ENCODE measurements at regions not wholly inside any gene's neighbourhood (a gene's known extent, or its start where the extent isn't known, plus 50 kb on each side); places are given as distances from the start of the nearest gene placed in this dataset.

GRCh38 chr5:129405222-129405621 is 54.9 kb upstream of the ADAMTS19 start:
- Histone ChIP-seq H3K4me1 (ENCODE audit: control insufficient read depth, insufficient read depth, low read length) (peaks cover 9% of the 10 kb centered on the region), H3K36me3 (ENCODE audit: control insufficient read depth in 2 of 2, insufficient read depth in 1 of 2, low read length in 2 of 2) (no peaks in the 10 kb centered on the region), H3K4me3 (ENCODE audit: low read depth, low read length) (no peak overlapping the region), H3K9me3 (ENCODE audit: control insufficient read depth, insufficient read depth, low read depth, low read length) (no peaks in the 10 kb centered on the region), H3K27ac (ENCODE audit: extremely low read depth, low read depth, low read length) (no peak overlapping the region)
- ChIA-PET POLR2A (no interaction called here), CTCF (no interaction called here)
- TF ChIP-seq ZNF843 (tag by site-specific recombination; IDR thresholded peaks at IDR 0.05) (peak; percentile 82), BCL11B (tag by site-specific recombination; IDR thresholded peaks at IDR 0.05; ENCODE audit: low read depth) (0 out of 2 replicates have a peak, but pooled peaks have one; percentile 58), FEZF1 (tag by site-specific recombination; IDR thresholded peaks at IDR 0.05) (peak; percentile 62), ZXDB (tag by site-specific recombination; IDR thresholded peaks at IDR 0.05) (peak; percentile 60; the same call in 1 of the 2 replicates), ZNF18 (tag by site-specific recombination; IDR thresholded peaks at IDR 0.05) (0 out of 2 replicates have a peak, but pooled peaks have one; percentile 44), ZNF48 (tag by site-specific recombination; IDR thresholded peaks at IDR 0.05) (no peak), ZNF645 (tag by site-specific recombination; IDR thresholded peaks at IDR 0.05) (no peak), ZNF791 (tag by site-specific recombination; IDR thresholded peaks at IDR 0.05) (no peak)
- TF ChIP-seq, protein P1, sequence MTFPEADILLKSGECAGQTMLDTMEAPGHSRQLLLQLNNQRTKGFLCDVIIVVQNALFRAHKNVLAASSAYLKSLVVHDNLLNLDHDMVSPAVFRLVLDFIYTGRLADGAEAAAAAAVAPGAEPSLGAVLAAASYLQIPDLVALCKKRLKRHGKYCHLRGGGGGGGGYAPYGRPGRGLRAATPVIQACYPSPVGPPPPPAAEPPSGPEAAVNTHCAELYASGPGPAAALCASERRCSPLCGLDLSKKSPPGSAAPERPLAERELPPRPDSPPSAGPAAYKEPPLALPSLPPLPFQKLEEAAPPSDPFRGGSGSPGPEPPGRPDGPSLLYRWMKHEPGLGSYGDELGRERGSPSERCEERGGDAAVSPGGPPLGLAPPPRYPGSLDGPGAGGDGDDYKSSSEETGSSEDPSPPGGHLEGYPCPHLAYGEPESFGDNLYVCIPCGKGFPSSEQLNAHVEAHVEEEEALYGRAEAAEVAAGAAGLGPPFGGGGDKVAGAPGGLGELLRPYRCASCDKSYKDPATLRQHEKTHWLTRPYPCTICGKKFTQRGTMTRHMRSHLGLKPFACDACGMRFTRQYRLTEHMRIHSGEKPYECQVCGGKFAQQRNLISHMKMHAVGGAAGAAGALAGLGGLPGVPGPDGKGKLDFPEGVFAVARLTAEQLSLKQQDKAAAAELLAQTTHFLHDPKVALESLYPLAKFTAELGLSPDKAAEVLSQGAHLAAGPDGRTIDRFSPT (tag by site-specific recombination; IDR thresholded peaks at IDR 0.05), result 0 out of 2 replicates have a peak, but pooled peaks have one; percentile 40
- TF ChIP-seq, protein P2, sequence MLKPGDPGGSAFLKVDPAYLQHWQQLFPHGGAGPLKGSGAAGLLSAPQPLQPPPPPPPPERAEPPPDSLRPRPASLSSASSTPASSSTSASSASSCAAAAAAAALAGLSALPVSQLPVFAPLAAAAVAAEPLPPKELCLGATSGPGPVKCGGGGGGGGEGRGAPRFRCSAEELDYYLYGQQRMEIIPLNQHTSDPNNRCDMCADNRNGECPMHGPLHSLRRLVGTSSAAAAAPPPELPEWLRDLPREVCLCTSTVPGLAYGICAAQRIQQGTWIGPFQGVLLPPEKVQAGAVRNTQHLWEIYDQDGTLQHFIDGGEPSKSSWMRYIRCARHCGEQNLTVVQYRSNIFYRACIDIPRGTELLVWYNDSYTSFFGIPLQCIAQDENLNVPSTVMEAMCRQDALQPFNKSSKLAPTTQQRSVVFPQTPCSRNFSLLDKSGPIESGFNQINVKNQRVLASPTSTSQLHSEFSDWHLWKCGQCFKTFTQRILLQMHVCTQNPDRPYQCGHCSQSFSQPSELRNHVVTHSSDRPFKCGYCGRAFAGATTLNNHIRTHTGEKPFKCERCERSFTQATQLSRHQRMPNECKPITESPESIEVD (tag by site-specific recombination; IDR thresholded peaks at IDR 0.05), result peak; percentile 48

GRCh38 chr5:129406440-129406839 is 53.7 kb upstream of the ADAMTS19 start:
- ChIA-PET POLR2A (no interaction called here), CTCF (no interaction called here)
- Histone ChIP-seq H3K36me3 (ENCODE audit: control insufficient read depth in 2 of 2, insufficient read depth in 1 of 2, low read length in 2 of 2) (no peaks in the 10 kb centered on the region), H3K4me3 (ENCODE audit: low read depth, low read length) (no peak overlapping the region), H3K9me3 (ENCODE audit: control insufficient read depth, insufficient read depth, low read depth, low read length) (no peaks in the 10 kb centered on the region), H3K27ac (ENCODE audit: extremely low read depth, low read depth, low read length) (no peak overlapping the region), H3K4me1 (ENCODE audit: control insufficient read depth, insufficient read depth, low read length) (peaks cover 8% of the 10 kb centered on the region; the same call in 1 of the 2 replicates)
- TF ChIP-seq ZNF132 (tag by site-specific recombination; IDR thresholded peaks at IDR 0.05; ENCODE audit: borderline replicate concordance) (no peak), TCF7L2 (IDR thresholded peaks at IDR 0.05; ENCODE audit: borderline replicate concordance, low read depth, low read length) (peak; percentile 19; the same call in 1 of the 2 replicates), ZNF510 (tag by site-specific recombination; IDR thresholded peaks at IDR 0.05; ENCODE audit: insufficient replicate concordance) (no peak), ZXDB (tag by site-specific recombination; IDR thresholded peaks at IDR 0.05) (0 out of 2 replicates have a peak, but pooled peaks have one; percentile 11), PRDM10 (tag by site-specific recombination; IDR thresholded peaks at IDR 0.05) (peak; percentile 42; the same call in 1 of the 2 replicates), ZEB2 (tag by site-specific recombination; IDR thresholded peaks at IDR 0.05) (no peak), TRIM28 (IDR thresholded peaks at IDR 0.05; ENCODE audit: borderline replicate concordance, low read length) (peak; percentile 35; the same call in 1 of the 2 replicates), ZNF654 (tag by site-specific recombination; IDR thresholded peaks at IDR 0.05; ENCODE audit: low read depth) (no peak), FEZF1 (tag by site-specific recombination; IDR thresholded peaks at IDR 0.05) (peak; percentile 56; the same call in 1 of the 2 replicates), ZNF292 (tag by site-specific recombination; IDR thresholded peaks at IDR 0.05; ENCODE audit: borderline replicate concordance, low read depth) (no peak)
- TF ChIP-seq, protein P3, sequence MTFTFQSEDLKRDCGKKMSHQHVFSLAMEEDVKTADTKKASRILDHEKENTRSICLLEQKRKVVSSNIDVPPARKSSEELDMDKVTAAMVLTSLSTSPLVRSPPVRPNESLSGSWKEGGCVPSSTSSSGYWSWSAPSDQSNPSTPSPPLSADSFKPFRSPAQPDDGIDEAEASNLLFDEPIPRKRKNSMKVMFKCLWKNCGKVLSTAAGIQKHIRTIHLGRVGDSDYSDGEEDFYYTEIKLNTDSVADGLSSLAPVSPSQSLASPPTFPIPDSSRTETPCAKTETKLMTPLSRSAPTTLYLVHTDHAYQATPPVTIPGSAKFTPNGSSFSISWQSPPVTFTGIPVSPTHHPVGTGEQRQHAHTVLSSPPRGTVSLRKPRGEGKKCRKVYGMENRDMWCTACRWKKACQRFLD (tag by site-specific recombination; IDR thresholded peaks at IDR 0.05), result no peak
- TF ChIP-seq, protein P2 (tag by site-specific recombination; IDR thresholded peaks at IDR 0.05), result peak; percentile 40

All from HEK293 (cell line).